HCT116 (cell line): ENCODE measurements at regions not wholly inside any gene's neighbourhood (a gene's known extent, or its start where the extent isn't known, plus 50 kb on each side); places are given as distances from the start of the nearest gene placed in this dataset.

Experiments used
- ATAC-seq: fragments of 200-7000 bp; cut with Tn5 transposase; 2 replicates; pipeline ENCODE4 v1.9.1; 2020; ENCODE audit warnings: mild to moderate bottlenecking, moderate library complexity
- BruUV-seq: library from RNA; stranded (reverse); fragments of 400-500 nt; replicated peaks from 2 replicates; lab custom pipeline; 2021; lab: Mats Ljungman, UMichigan
- CTCF ChIA-PET: fragments of 300-600 bp; sonication (Branson Sonifier 250); formaldehyde crosslinking; loops from one replicate; lab custom pipeline; 2021; ENCODE audit warnings: antibody characterized with exemption; lab: Charles Lee
- POLR2A ChIA-PET: fragments of 300-600, 350-600 bp; sonication (Branson Sonifier 250); formaldehyde crosslinking; loops from one replicate; lab custom pipeline; 2021; ENCODE audit warnings: antibody characterized with exemption; lab: Charles Lee
- RAD21 ChIA-PET, 2 experiments: fragments of 300-600 bp; sonication (Branson Sonifier 250); formaldehyde crosslinking; loops; one replicate each; lab custom pipeline; 2023; ENCODE audit warnings: low total read pairs in 2 of 2; ENCODE audit not compliant: uncharacterized antibody in 2 of 2, unreplicated experiment in 2 of 2, low non-redundant PET in 1 of 2; lab: Charles Lee
- DNase-seq: peaks from one replicate; pipeline ENCODE4 v3.0.0-alpha.2; 2010; ENCODE audit warnings: low read depth, low spot score
- H2AFZ ChIP-seq: fragments of 200-600 bp; shearing (Covaris generic), sonication (generic); 2 replicates; pipeline ENCODE4 v1.6.1; 2017; ENCODE audit warnings: low read depth, mixed run types, mixed read lengths, antibody characterized with exemption, low read length; ENCODE audit not compliant: poor library complexity, severe bottlenecking
- H3K27ac ChIP-seq: 2 replicates; pipeline ENCODE4 v1.5.1; 2012; ENCODE audit warnings: low read depth, low read length
- H3K27me3 ChIP-seq: fragments of 200-600 bp; sonication (generic); 2 replicates; pipeline ENCODE4 v1.6.1; 2016; ENCODE audit warnings: mixed run types, low read length, mixed read lengths; ENCODE audit not compliant: insufficient read depth
- H3K36me3 ChIP-seq, 2 experiments: fragments of 200-500 bp in 1 of 2; fragments of 200-600 bp in 1 of 2; sonication (Bioruptor generic) in 1 of 2; sonication (generic) in 1 of 2; 2 replicates each; pipeline versions ENCODE4 v1.5.1 to v1.6.1; 2014 to 2016; ENCODE audit warnings: low read length in 2 of 2, inconsistent platforms in 1 of 2, mixed read lengths in 1 of 2, mixed run types in 1 of 2; ENCODE audit not compliant: insufficient read depth in 2 of 2, control insufficient read depth in 1 of 2
- H3K4me1 ChIP-seq, 2 experiments: fragments of 200-600 bp in 1 of 2; sonication (generic) in 1 of 2; 2 replicates each; pipeline versions ENCODE4 v1.5.1 to v1.6.1; 2012 to 2017; ENCODE audit warnings: low read length in 2 of 2, inconsistent platforms in 1 of 2, mild to moderate bottlenecking in 1 of 2, mixed read lengths in 1 of 2, mixed run types in 1 of 2, moderate library complexity in 1 of 2; ENCODE audit not compliant: insufficient read depth in 2 of 2, control insufficient read depth in 1 of 2
- H3K4me2 ChIP-seq: fragments of 200-600 bp; sonication (generic); 2 replicates; pipeline ENCODE4 v1.6.1; 2017; ENCODE audit warnings: mixed run types, low read length, mixed read lengths
- H3K4me3 ChIP-seq, 2 experiments: fragments of 200-600 bp in 1 of 2; sonication (generic) in 1 of 2; replicated peaks in 1 of 2; 2 replicates each; pipeline ENCODE4 v1.5.1; 2011 to 2016; ENCODE audit warnings: low read length in 2 of 2, control low read depth in 1 of 2, low read depth in 1 of 2, mild to moderate bottlenecking in 1 of 2, mixed read lengths in 1 of 2, mixed run types in 1 of 2
- H3K79me2 ChIP-seq: fragments of 200-600 bp; sonication (generic); 2 replicates; pipeline ENCODE4 v1.6.1; 2017; ENCODE audit warnings: mild to moderate bottlenecking, mixed run types, low read length, moderate library complexity, mixed read lengths; ENCODE audit not compliant: insufficient read depth
- H3K9ac ChIP-seq: fragments of 200-600 bp; sonication (generic); 2 replicates; pipeline ENCODE4 v1.6.1; 2016; ENCODE audit warnings: low read length, mixed read lengths
- H3K9me2 ChIP-seq: fragments of 200-600 bp; sonication (generic), shearing (Covaris generic); 2 replicates; pipeline ENCODE4 v1.6.1; 2017; ENCODE audit warnings: mixed run types, mild to moderate bottlenecking, moderate library complexity; ENCODE audit not compliant: insufficient read depth
- H3K9me3 ChIP-seq, 2 experiments: fragments of 200-500 bp in 1 of 2; fragments of 200-600 bp in 1 of 2; sonication (Bioruptor generic) in 1 of 2; sonication (generic) in 1 of 2; 2 replicates each; pipeline ENCODE4 v1.6.1; 2014 to 2017; ENCODE audit warnings: low read length in 2 of 2, mixed read lengths in 2 of 2, inconsistent platforms in 1 of 2, low read depth in 1 of 2, mild to moderate bottlenecking in 1 of 2, mixed run types in 1 of 2, moderate library complexity in 1 of 2; ENCODE audit not compliant: control insufficient read depth in 1 of 2, insufficient read depth in 1 of 2
- H4K20me1 ChIP-seq: fragments of 200-600 bp; sonication (generic), shearing (Covaris generic); 2 replicates; pipeline ENCODE4 v1.6.1; 2017; ENCODE audit warnings: mixed run types, mild to moderate bottlenecking, moderate library complexity; ENCODE audit not compliant: insufficient read depth
- ATF3 ChIP-seq: IDR thresholded peaks from 2 replicates; pipeline ENCODE4 v1.6.1; 2012
- EGR1 ChIP-seq: IDR thresholded peaks from 2 replicates; pipeline ENCODE4 v1.6.1; 2012; ENCODE audit warnings: low read depth
- ELF1 ChIP-seq: IDR thresholded peaks from 2 replicates; pipeline ENCODE4 v1.6.1; 2012; ENCODE audit warnings: low read depth, borderline replicate concordance
- EZH2 ChIP-seq: fragments of 200-600 bp; sonication (generic); IDR thresholded peaks from 2 replicates; pipeline ENCODE4 v1.6.1; 2017; ENCODE audit warnings: antibody characterized with exemption, mixed run types
- EZH2phosphoT487 ChIP-seq: fragments of 200-600 bp; IDR thresholded peaks from 2 replicates; pipeline ENCODE4 v1.6.1; 2018; ENCODE audit warnings: antibody characterized with exemption, borderline replicate concordance
- FOSL1 ChIP-seq: IDR thresholded peaks from 2 replicates; pipeline ENCODE4 v1.6.1; 2012; ENCODE audit warnings: low read depth
- POLR2A ChIP-seq: IDR thresholded peaks from 2 replicates; pipeline ENCODE4 v1.7.0; 2011; ENCODE audit warnings: borderline replicate concordance; ENCODE audit not compliant: insufficient read depth, insufficient read length; ENCODE audit errors: extremely low read depth
- POLR2AphosphoS5 ChIP-seq: IDR thresholded peaks from 2 replicates; pipeline ENCODE4 v1.6.1; 2011; ENCODE audit warnings: mild to moderate bottlenecking, low read depth, low read length, moderate library complexity
- SIN3A ChIP-seq: IDR thresholded peaks from 2 replicates; pipeline ENCODE4 v1.6.1; 2012; ENCODE audit warnings: low read depth
- SP1 ChIP-seq: IDR thresholded peaks from 2 replicates; pipeline ENCODE4 v1.6.1; 2012; ENCODE audit warnings: low read depth
- SRF ChIP-seq: IDR thresholded peaks from 2 replicates; pipeline ENCODE4 v1.6.1; 2012; ENCODE audit warnings: low read depth
- YY1 ChIP-seq: IDR thresholded peaks from 2 replicates; pipeline ENCODE4 v1.6.1; 2011; ENCODE audit warnings: low read length, low read depth, moderate library complexity, mild to moderate bottlenecking; ENCODE audit not compliant: insufficient replicate concordance; ENCODE audit errors: extremely low read depth
- intact Hi-C: fragments of 100-400 bp; cut with micrococcal nuclease; formaldehyde crosslinking; loops from 2 replicates; pipeline ENCODE4 v1.10.0; 2022
- TF ChIP-seq, protein P1 (sequence below), 3 experiments: fragments of 200-600 bp in 1 of 3; sonication (generic) in 1 of 3; IDR thresholded peaks in 2 of 3; conservative IDR thresholded peaks in 1 of 3; 2 replicates each; pipeline ENCODE4 v1.5.1; 2012 to 2017; ENCODE audit warnings: low read depth in 2 of 3, low read length in 2 of 3, antibody characterized with exemption in 1 of 3, borderline replicate concordance in 1 of 3, control low read depth in 1 of 3, mild to moderate bottlenecking in 1 of 3, mixed read lengths in 1 of 3, mixed run types in 1 of 3, moderate library complexity in 1 of 3; ENCODE audit not compliant: insufficient read depth in 1 of 3

DNA sequence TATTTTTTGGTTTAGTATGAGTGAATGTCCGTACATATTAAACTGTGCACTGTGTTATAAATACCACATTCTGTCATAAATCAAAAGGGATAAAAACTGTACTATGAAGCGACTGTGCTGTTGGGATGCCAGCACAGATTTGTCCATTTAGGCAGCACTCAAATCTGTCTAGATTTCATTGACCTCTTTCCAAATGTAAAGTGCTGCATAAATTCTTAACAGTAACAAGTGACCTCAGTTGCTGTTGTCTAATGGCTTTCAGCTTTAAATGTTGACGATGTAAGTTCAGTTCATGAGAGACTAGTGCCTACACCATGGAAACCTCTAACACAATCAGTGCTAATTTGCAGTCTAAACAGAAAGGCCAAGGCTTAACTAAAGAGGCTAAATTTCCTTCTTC, 531.4 kb upstream of the LMO3 start:
- ChIA-PET CTCF (no interaction called here), POLR2A (no interaction called here), RAD21 (no interaction called here)
- Histone ChIP-seq H3K36me3 (no peaks in the 10 kb centered on the region), H3K4me1 (no peaks in the 10 kb centered on the region), H3K27me3 (no peaks in the 10 kb centered on the region), H3K79me2 (no peaks in the 10 kb centered on the region), H3K9ac (no peak overlapping the region), H3K9me2 (no peaks in the 10 kb centered on the region), H3K4me3 (no peak overlapping the region), H2AFZ (no peak overlapping the region), H3K27ac (no peak overlapping the region), H3K4me2 (no peak overlapping the region), H3K9me3 (no peaks in the 10 kb centered on the region), H4K20me1 (no peaks in the 10 kb centered on the region)
- TF ChIP-seq POLR2AphosphoS5 (no peak), SP1 (no peak), YY1 (no peak), SIN3A (no peak), EGR1 (no peak), EZH2 (no peak), FOSL1 (no peak), SRF (no peak), ATF3 (no peak), EZH2phosphoT487 (no peak), ELF1 (no peak), POLR2A (no peak)
- TF ChIP-seq, protein P1, sequence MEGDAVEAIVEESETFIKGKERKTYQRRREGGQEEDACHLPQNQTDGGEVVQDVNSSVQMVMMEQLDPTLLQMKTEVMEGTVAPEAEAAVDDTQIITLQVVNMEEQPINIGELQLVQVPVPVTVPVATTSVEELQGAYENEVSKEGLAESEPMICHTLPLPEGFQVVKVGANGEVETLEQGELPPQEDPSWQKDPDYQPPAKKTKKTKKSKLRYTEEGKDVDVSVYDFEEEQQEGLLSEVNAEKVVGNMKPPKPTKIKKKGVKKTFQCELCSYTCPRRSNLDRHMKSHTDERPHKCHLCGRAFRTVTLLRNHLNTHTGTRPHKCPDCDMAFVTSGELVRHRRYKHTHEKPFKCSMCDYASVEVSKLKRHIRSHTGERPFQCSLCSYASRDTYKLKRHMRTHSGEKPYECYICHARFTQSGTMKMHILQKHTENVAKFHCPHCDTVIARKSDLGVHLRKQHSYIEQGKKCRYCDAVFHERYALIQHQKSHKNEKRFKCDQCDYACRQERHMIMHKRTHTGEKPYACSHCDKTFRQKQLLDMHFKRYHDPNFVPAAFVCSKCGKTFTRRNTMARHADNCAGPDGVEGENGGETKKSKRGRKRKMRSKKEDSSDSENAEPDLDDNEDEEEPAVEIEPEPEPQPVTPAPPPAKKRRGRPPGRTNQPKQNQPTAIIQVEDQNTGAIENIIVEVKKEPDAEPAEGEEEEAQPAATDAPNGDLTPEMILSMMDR (IDR thresholded peaks at IDR 0.05 in 2 of 3, conservative IDR thresholded peaks at IDR 0.05 in 1 of 3; ENCODE audit: borderline replicate concordance in 1 of 3, insufficient read depth in 1 of 3, low read depth in 2 of 3, low read length in 2 of 3), result no peak
- intact Hi-C loops, result no loop called here
- BruUV-seq, result no TSS peak
- ATAC-seq, result no peak
- no peak for DNase-seq
